ENCODE measurements at regions not wholly inside any gene's neighbourhood (a gene's known extent, or its start where the extent isn't known, plus 50 kb on each side); places are given as distances from the start of the nearest gene placed in this dataset.
"Not testable (repeated sequence)": the region's sequence is repeated elsewhere in the genome, so short reads cannot be mapped to it uniquely, and the experiment has no call there.

DNA sequence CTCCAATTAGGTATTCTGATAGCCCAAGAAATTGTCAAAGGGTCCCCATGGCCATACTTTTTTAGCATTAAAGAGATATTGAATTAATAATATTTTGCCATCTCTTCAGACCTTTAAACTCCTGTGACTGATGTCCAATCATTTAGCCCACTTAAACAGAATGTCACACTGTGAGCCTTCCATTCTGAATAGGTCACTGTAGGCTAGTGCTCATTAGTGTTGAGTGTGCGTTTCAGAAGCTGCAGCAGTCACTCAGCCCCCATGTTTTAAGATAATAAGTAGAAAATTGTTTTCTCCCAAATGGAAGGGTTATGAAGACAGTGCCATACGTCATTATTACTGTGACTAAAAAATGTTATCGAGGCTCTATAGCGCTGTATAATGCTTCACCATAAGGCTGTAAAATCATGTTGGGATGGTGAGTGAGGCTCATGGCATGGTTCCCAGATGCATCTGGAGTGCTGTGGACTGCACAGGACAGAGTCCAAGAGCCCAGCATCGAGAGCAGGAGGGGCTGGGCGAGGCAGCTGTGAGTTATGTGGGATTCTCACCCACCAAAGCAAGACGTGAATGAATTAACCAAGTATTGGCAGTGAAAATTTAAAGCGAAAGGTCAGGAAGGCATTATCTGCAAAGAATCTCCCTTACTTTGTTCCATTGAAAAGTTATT lies 2112.9 kb upstream of the WWC1 start:
- DNase-seq, result no peak

DNA sequence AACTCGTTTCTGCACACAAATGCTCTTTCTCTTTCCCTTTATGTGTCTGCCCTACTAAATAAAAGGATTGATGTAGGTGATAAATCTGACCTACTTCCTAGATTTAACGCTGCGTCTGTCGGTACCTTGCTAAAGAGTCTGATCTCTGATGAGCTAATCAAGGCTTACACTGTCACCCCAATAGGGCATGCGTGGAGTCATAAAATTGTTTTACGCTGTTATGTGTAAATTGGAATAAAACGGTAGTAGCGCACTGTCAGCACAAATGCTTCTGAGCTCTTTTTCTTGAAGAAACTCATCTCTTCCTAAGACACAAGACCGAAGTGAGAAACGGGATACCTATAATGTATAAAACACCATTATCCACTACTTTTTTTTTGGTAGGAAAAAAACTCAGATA lies 2106.3 kb upstream of the WWC1 start:
- no peak for DNase-seq

DNA sequence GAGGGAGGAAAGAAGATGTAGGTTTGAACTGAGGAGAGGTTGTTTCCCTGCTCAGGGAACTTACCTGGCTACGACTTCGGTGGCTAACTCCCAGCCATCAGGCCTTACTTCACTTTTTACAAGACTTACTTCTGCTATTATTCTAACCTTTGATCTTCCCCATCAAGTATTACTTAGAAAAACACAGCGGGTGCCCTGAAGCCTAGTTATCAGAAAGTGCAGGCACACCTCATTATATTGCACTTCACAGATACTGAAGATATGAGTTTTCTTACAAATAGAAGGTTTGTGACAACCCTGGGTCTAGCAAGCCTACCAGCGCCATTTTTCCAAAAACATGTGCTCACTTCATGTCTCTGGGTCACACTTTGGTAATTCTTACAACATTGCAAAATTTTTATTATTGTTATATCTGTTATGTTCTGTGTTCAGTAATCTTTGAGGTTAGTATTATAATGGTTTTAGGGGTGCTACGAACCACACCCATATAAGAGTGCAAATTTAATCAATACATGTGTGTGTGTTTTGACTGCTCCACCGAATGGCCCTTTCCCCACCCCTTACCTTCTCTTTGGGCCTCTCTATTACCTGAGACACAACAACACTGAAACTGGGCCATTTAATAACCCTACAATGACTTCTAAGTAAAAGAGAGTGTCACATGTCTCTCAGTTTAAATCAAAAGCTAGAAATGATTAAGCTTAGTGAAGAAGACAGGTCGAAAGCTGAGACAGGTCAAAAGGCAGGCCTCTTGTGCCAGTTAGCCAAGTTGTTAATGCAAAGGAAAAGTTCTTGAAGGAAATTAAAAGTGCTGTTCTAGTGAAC lies 2102.7 kb upstream of the WWC1 start:
- no peak for DNase-seq

DNA sequence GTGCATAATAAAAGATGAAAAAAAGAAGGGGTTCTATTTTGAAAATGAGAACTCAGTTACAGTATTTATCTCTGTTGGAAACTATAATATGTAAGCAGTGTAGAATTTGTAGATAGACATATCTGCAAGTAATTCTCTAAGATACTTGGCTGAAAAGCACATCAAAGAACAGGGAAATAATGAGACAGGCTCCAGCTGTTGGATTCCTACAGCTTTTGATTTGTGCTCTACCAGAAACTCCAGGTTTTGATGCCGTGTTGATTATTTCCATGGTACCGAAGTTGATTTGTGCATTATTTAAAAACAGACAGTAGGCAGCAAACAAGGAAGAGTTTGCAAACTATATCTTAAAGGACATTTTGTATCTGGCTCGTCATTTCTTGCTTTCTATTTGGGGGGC lies 2098.7 kb upstream of the WWC1 start:
- DNase-seq, result no peak

DNA sequence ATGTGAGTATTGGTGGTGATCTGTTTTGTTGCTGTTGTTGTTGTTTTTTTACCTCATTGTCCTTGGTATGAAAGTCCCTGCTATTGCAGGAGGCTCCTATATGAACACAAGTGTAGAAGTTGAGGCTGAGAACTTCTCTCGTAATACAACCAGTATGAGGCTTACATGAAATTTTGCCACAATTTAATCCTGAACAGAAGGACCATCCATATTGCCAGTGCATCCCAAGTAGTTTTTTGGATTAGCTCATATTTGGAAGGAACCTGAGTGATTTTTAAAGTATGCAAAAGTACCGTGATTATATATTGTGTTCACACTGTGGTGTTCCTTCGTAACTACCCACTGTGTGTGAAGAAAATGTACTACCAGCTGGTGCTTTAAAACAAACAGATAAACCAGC lies 2095.5 kb upstream of the WWC1 start:
- no peak for DNase-seq

DNA sequence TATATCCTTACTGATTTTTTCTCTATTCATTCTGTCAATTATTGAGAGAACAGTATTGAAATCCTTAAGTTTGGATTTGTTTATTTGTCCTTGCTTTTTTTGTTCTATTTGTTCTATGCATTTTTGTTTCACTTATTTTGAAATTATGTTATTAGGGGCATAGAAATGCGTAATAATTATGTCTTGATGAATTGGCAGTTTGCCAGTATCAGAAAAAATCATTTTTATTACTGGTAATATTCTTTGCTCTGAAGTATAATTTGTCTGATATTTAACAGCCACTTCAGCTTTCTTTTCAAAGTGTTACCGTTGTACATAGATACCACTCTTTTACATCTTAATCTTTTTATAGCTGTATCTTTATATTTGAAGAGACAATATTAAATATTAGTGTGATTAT lies 2090.9 kb upstream of the WWC1 start:
- DNase-seq, result no peak

DNA sequence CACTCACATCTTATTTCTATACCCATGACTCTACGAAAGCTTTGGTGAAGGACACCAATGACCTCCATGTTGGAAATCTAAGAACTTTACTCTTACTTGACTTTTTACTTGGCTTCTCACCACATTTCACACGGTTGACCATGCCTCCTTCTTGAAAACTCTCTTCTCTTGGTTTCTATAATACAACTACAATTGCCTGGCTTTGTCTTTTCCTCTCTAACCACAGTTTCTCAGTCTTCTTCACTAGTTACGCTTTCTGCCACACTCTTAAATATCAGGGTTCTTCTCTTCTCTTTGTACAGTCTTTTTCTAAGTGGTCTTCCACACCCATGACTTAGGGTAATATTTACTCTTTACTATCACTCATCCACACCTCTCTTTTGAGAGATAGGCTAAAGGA lies 2079.8 kb upstream of the WWC1 start:
- DNase-seq, result no peak

DNA sequence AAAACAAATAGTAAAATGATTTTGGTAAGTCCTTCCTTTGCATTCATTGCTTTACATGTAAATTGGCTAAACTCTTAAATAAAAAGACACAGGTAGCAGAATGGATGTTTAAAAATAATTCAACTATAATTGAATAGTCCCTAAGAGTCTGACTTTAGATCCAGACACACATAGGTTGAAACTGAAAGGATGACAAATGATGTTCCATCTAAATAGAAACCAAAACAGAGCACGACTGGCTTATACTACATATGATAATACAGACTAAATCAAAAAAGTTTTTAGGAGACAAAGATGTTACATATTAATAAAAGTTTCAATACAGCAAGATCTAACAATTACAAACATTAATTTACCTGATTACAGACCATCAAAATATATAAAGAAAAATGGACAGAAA lies 2055.1 kb upstream of the WWC1 start:
- DNase-seq, result no peak

DNA sequence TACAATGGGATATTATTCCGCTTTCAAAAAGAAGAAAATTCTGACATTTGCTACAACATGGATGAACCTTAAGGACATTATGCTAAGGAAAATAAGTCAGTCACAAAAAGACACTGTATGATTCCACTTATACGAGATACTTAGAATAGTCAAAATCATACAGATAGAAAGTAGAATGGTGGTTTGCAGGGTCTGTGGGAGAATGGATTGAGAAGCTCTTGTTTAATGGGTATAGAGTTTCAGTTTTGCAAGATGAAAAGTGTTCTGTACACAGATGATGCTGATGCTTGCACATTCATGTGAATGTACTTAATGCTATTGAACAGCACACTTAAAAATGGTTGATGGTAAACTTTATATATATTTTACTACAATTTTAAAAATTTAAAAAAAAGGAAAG lies 2050.7 kb upstream of the WWC1 start:
- DNase-seq, result no peak

DNA sequence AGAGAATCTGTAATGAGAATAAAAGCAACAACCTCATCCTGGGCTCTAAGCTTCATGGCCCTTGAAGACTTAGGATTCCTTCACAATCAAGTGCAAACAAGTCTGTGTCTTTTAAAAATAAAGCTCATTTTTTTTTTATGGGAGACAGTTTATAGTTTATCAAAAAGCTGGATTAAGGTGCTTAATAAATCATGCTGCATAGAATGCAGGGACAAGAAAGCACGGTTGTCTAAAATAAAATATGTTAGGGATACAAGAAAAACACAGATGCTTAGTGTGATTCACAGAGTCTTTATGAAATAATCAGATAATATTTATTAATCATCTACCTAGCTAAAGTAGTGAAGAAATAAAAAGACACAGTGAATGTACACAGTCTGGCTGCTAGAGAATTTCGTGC lies 2045.9 kb upstream of the WWC1 start:
- DNase-seq, result no peak

DNA sequence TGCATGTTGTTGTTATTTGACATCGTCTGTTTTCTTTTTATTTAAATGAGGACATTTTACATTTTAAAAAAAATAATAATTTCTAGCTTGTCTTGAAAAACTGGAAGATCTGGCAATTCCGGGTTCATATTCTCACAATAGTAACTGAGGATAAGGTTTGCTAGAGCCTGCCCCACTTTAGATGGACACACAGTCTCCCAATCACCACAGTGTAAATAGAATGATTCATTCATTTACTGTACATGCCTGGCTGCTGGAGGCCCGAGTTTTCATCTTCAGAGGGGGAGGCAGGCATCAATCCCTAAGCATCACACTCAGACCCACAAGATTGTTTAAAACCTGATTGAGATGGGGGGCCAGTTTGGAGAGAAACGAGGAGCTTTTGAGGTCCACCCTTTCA lies 2039.7 kb upstream of the WWC1 start:
- DNase-seq, result no peak

DNA sequence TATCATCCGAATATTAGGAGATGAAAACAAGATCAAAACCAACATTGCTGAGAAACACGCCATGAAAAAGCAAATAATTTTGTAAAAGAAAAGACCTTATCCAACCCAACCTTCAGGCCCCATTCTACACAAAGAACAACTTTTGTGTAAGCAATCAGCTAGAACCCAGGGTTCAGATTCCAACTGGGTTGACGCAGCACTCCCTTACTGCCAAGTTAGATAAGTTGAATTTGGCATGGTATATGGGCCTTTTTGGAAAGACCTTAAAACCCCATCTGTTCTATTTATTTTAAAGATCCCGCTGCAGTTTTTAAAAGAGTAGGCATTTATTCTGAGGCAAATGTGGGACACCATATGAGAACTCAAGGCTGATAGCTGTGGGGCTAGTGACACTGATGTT lies 2033.8 kb upstream of the WWC1 start:
- no peak for DNase-seq

DNA sequence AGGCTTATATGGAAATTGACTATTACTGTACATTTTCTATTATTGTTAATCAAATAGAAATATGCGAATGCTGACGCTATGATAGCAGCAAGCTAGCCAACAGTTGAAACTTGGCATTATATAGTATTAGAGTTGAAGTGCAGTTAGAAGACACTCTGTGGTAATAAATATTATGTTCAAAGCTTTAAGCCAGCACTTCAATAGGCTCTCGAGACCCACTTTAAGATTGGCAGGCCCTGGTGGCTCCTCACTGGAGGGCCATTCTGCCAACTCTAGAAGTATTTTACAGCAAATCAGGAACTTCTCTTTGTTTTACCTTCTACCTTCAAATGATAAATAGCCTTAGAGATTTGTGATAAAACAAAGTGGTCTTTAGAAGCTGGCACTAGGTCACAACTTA lies 2029.0 kb upstream of the WWC1 start:
- DNase-seq, result no peak

DNA sequence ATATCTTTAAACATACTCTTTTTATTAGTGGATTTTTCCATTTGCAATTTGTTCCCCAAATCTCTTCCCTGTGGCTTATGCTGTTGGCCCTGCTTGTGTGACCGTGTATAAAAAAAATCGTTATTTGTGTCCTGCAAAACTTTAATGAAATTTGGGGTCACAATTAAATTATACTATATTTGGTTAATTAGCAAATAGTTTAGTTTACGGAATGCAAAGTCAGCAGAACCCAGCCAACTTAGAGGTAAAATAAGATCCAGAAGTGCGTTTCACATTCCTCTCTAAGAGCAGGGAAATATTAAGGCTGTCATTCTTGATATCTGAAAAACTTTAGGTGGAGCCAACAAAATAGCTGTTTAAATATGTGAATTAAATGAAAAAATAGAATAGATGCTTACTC lies 2023.5 kb upstream of the WWC1 start:
- no peak for DNase-seq

DNA sequence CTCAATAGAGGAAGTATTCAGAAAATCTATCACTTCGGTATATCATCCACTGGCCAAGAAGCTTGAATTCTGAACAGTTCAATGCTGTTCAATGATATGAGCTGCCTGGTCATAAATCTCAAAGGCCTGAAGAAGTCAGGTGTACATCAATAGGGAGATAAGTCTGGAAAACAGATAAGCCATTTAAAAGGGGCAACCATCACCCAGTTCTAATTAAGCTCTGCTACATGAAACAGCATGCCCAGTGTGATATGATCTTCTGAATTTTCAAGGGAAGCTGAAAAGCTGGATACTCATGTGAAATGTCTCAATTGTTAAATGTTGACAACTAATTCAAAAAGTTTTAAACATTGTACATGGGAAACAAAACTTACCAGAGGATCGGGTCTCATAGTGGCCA lies 2020.7 kb upstream of the WWC1 start:
- no peak for DNase-seq

DNA sequence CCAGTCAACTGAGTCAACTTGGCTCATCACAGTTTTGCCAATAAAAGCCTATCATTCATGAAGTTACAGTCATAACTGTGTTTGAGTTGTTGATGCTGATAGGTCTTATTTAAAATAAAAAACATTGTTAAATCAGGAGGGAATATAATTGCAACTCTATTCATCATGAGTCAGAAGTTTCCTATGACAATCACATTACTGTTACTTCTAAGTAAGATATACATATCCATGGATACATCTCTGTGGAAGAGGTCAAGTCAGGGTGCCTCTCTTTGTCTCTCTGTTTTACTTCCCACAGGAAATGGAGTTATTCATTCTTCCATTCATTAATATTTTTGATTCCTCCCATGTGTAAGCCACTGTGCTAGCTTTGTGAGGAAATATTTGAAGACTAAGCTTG lies 2015.4 kb upstream of the WWC1 start:
- DNase-seq, result no peak

DNA sequence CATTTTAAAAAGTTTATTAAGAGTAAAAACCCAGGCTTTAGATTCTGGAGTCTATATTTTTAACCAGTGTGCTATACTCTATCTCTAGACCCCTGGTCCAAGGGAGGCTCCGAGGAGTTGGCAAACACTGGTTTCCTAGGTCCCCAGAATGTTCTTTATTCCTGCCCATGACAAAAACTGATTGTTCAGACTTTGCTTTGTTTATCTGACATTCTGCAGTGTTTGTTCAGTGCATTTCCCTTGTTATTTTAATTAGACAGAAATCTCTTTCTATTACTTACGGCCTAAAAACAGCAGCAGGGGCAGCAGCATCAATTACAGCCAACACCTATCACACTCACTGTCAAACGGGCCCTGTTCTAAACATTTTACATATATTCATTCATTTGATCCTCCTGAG lies 2011.6 kb upstream of the WWC1 start:
- DNase-seq, result no peak

DNA sequence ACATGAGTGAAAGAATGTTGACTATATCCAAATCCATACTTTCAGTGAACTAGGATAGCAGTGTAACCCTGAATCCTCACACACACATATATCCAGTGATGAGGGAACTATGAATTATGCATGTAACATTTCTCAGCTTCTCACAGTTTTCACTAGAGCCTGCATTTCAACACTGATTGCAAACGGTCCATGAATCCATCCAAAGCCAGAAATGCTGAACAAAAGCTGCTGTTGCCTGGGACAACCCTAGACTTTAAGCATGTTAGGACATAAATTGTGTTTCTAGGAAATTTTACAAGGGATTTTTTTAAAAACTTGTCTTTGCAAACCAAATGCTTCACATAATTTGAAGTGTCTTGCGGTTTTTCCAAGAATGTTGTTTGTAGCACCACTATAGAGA lies 2010.0 kb upstream of the WWC1 start:
- no peak for DNase-seq

DNA sequence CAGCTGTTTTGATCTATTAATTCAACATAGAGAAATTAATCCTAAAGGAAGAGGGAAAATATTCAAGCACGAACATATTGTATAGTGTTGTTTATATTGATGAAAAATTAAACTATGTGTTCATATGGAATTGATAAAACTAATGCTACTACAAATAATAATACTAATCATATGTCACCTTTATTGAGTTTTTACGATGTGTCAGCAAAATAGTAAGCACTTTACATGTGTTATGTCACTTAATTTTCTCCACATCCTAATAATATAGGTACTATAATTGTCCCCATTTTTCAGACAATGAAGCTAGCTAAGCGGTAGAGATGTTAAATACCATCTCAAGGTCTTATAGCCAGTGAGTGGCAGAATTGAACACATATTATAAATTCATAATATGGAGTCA lies 2008.5 kb upstream of the WWC1 start:
- DNase-seq, result no peak

DNA sequence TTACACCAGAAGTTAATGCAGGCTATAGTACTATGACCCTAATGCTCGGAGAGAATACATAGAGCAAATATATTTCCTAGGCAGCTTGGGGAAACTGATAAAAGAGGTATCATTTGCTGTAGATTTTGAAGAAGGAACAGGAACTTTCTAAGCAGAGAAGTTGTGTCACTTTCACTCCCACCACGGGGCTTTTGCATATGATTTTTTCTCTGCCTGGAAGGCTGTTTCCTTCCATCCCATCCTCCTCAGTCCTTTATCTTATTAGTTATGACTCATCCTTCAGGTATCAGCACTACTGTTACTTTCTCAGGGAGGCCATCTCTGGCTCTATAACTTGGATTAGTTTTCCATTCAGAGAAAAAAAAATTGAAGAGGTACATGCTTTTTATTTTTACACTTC lies 2006.1 kb upstream of the WWC1 start:
- DNase-seq, result no peak

DNA sequence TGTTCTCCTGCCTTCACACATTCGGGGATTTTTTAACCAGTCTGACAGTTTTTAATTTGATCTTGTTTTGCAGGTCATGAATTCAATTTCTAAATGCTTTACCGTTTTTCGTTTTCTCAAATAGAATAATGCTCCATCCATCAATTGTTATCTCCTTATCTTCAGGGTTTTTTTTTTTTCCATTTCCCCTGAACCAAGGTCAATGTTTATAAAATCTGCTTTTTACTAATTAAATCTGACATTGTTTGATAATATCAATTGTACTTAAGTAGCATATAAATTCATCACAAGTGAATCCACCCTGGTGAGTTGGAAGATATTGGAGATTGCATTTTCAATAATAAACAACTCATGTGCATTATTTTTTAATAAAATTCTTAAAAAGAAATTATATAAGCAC lies 2004.6 kb upstream of the WWC1 start:
- DNase-seq, result no peak

DNA sequence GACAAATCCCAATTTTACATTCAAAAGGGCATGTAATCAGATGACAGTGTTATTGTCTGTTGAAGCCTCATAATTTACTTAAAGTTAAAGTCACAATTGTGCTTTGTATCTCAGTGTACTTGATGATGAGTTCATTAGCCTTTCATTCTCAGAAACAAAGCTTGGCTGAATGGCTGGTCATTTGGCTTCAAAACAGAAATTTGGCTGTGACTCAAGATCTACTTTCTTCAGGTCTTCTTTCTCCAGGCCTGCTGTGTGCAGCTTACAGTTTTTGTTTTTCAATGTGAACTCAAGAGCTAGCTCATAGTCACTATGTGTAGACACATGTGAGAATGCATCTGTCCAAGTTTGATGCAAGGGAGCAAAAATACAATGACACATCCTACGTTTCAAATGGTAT lies 2003.6 kb upstream of the WWC1 start:
- no peak for DNase-seq

DNA sequence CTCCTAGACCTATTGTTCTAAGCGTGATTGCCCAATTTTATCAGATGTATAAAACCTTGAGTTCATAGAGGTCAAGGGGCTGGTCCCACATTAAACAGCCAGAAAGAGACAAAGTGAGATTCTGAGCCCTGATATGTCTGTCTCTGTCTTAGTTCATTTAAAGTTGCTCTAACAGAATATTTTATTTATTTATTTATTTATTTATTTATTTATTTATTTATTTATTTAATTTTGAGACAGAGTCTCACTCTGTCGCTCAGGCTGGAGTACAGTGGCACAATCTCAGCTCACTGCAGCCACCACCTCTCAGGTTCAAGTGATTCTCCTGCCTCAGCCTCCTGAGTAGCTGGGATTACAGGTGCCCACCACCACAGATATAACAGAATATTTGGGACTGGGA lies 1999.6 kb upstream of the WWC1 start:
- not testable (repeated sequence) for DNase-seq

DNA sequence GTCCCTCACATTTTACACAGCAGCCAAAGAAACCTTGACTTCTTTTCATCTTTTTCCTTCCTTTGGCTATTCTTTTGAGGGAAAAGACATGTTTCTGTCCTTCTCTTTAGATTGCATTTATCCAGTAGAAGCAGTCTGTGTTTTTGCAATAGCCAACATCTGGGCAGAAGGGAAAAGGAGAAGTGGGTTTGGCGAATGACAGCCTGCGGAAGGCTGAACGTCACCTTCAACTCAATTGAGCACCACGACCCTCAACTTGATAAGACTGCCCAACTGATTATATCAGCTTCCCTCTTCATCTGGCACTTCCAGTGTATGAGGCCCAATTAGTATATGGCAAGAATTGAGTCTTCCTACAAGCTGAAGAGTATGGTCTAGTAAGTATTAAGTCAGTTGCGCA lies 1997.6 kb upstream of the WWC1 start:
- DNase-seq, result no peak

DNA sequence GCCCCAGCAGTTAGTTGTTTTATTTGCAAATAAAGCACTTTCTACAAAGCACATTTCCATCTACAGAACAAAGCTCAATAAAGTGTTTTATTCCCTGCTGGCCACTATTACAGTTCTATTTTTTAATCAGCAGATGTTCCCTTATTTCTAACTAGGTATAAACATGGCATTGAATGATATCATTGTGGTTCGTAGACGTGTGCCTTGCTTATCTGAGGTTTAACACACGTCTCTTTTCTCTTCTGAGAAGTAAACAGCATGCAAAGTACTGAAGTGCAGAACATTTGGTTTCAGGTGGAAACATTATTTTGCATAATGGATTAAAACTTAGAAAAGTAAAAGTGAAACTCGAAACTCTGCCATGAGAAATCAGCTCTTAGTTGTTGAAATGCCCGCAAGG lies 1989.3 kb upstream of the WWC1 start:
- no peak for DNase-seq

Measured in activated CD4-positive, alpha-beta T cell treated with anti-CD3 and anti-CD28 coated beads for 48 hours (primary cell).